Neuronal stem cell (in vitro differentiated cells): ENCODE measurements at regions not wholly inside any gene's neighbourhood (a gene's known extent, or its start where the extent isn't known, plus 50 kb on each side); places are given as distances from the start of the nearest gene placed in this dataset.
"Not testable (repeated sequence)": the region's sequence is repeated elsewhere in the genome, so short reads cannot be mapped to it uniquely, and the experiment has no call there.

ENCODE experiments used
- DNase-seq: peaks from one replicate; pipeline ENCODE4 v3.0.0-alpha.2; 2013; ENCODE audit warnings: low spot score
- H2AFZ ChIP-seq: one replicate; pipeline ENCODE4 v1.6.1; 2013; ENCODE audit warnings: mild to moderate bottlenecking, low read length, inconsistent platforms
- H2AK5ac ChIP-seq: 2 replicates; pipeline ENCODE4 v1.6.1; 2013; ENCODE audit warnings: low read depth, mild to moderate bottlenecking, inconsistent platforms, low read length, moderate library complexity, mixed read lengths
- H2BK120ac ChIP-seq: 2 replicates; pipeline ENCODE4 v1.6.1; 2013; ENCODE audit warnings: low read depth, mild to moderate bottlenecking, inconsistent platforms, low read length, moderate library complexity, mixed read lengths
- H2BK12ac ChIP-seq: one replicate; pipeline ENCODE4 v1.6.1; 2013; ENCODE audit warnings: low read length, inconsistent platforms
- H2BK15ac ChIP-seq: 2 replicates; pipeline ENCODE4 v1.6.1; 2013; ENCODE audit warnings: mild to moderate bottlenecking, low read length, inconsistent platforms, mixed read lengths
- H2BK5ac ChIP-seq: one replicate; pipeline ENCODE4 v1.6.1; 2013; ENCODE audit warnings: inconsistent platforms, mild to moderate bottlenecking, low read length, moderate library complexity
- H3K14ac ChIP-seq: one replicate; pipeline ENCODE4 v1.6.1; 2013; ENCODE audit warnings: low read length, inconsistent platforms
- H3K18ac ChIP-seq: 2 replicates; pipeline ENCODE4 v1.6.1; 2013; ENCODE audit warnings: low read length, inconsistent platforms
- H3K23ac ChIP-seq: 2 replicates; pipeline ENCODE4 v1.6.1; 2013; ENCODE audit warnings: low read depth, mild to moderate bottlenecking, mixed read lengths, low read length, inconsistent platforms; ENCODE audit not compliant: poor library complexity
- H3K27ac ChIP-seq: replicated peaks from 3 replicates; pipeline ENCODE4 v1.5.1; 2013; ENCODE audit warnings: low read length, inconsistent platforms
- H3K27me3 ChIP-seq, 3 experiments: 2 replicates each; pipeline ENCODE4 v1.6.1; 2013; ENCODE audit warnings: low read length in 3 of 3, mild to moderate bottlenecking in 2 of 3, inconsistent platforms in 1 of 3, low read depth in 1 of 3, mixed read lengths in 1 of 3, moderate library complexity in 1 of 3; ENCODE audit not compliant: control insufficient read depth in 3 of 3, insufficient read depth in 3 of 3
- H3K36me3 ChIP-seq, 2 donors: replicated peaks in 1 of 2; 2 replicates each; pipeline ENCODE4 v1.6.1; 2013; ENCODE audit warnings: low read length in 2 of 2; ENCODE audit not compliant: control insufficient read depth in 2 of 2, insufficient read depth in 2 of 2
- H3K4ac ChIP-seq: 2 replicates; pipeline ENCODE4 v1.6.1; 2013; ENCODE audit warnings: inconsistent platforms, mild to moderate bottlenecking, low read length, moderate library complexity
- H3K4me1 ChIP-seq, 2 donors: 1 replicate in 1 of 2; 2 replicates in 1 of 2; pipeline ENCODE4 v1.6.1; 2013; ENCODE audit warnings: low read length in 2 of 2, low read depth in 1 of 2; ENCODE audit not compliant: control insufficient read depth in 2 of 2, insufficient read depth in 1 of 2
- H3K4me2 ChIP-seq: one replicate; pipeline ENCODE4 v1.6.1; 2013; ENCODE audit warnings: mild to moderate bottlenecking, low read length, inconsistent platforms; ENCODE audit not compliant: insufficient read depth, poor library complexity, severe bottlenecking
- H3K4me3 ChIP-seq, 2 donors: 2 replicates each; pipeline ENCODE4 v1.5.1; 2013; ENCODE audit warnings: low read length in 2 of 2, mild to moderate bottlenecking in 2 of 2, inconsistent platforms in 1 of 2, moderate library complexity in 1 of 2
- H3K79me1 ChIP-seq: one replicate; pipeline ENCODE4 v1.6.1; 2013; ENCODE audit warnings: low read depth, mild to moderate bottlenecking, inconsistent platforms, low read length, moderate library complexity
- H3K9ac ChIP-seq: one replicate; pipeline ENCODE4 v1.6.1; 2013; ENCODE audit warnings: mild to moderate bottlenecking, low read depth, low read length, inconsistent platforms; ENCODE audit not compliant: poor library complexity
- H3K9me3 ChIP-seq, 2 donors: replicated peaks in 1 of 2; 2 replicates each; pipeline versions ENCODE3 to v1.6.1; 2013; ENCODE audit warnings: low read length in 2 of 2, mild to moderate bottlenecking in 2 of 2, inconsistent platforms in 1 of 2, low read depth in 1 of 2, mixed read lengths in 1 of 2, moderate library complexity in 1 of 2; ENCODE audit not compliant: control insufficient read depth in 2 of 2, insufficient read depth in 1 of 2
- H4K8ac ChIP-seq: one replicate; pipeline ENCODE4 v1.6.1; 2013; ENCODE audit warnings: low read depth, mild to moderate bottlenecking, inconsistent platforms, low read length, moderate library complexity
- H4K91ac ChIP-seq: one replicate; pipeline ENCODE4 v1.6.1; 2013; ENCODE audit warnings: low read length, low read depth, mild to moderate bottlenecking, inconsistent platforms; ENCODE audit not compliant: poor library complexity
- WGBS, 2 donors: extraction: QIAGEN DNeasy Blood & Tissue Kit; methylation state at CpG; one replicate each; pipeline ENCODE4 v1.1.7; 2013; ENCODE audit warnings: missing lambda C conversion rate in 2 of 2, mixed read lengths in 1 of 2; ENCODE audit not compliant: insufficient read length in 2 of 2, insufficient replicate concordance in 1 of 2; ENCODE audit errors: extremely low coverage in 2 of 2; 5-methylcytosine and 5-hydroxymethylcytosine counted together

DNA sequence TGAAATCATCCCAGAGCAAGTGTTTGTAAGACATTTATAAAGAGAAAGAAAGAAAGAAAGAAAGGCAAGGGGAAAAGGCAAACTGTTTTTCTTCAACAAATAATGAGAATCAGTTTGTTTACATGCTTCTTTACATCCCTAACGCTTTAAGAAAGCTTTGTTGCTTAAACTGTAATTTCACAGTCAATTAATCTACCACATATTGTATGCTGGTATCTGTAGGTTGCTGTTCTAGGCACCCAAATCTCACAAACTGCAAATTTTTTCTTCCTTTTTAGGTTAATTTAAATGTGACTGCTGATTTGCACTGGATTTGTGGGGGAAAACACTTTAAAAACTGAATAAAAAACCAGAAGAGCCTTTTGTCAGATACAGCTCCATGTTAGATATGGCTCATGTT is 384.2 kb downstream of the ATP23 start:
- no peaks in the 10 kb centered on the region for H3K36me3 ChIP-seq
- DNase-seq, result no peak
- H3K18ac ChIP-seq, result no peak overlapping the region
- H3K4me1 ChIP-seq, result no peaks in the 10 kb centered on the region
- no peak overlapping the region for H3K4me3 ChIP-seq
- no peak overlapping the region for H4K91ac ChIP-seq
- H3K14ac ChIP-seq, result no peak overlapping the region
- H2BK12ac ChIP-seq, result no peak overlapping the region
- no peak overlapping the region for H2AK5ac ChIP-seq
- no peak overlapping the region for H3K9ac ChIP-seq
- H3K23ac ChIP-seq, result no peak overlapping the region
- no peak overlapping the region for H4K8ac ChIP-seq
- H3K27ac ChIP-seq, result no peak overlapping the region
- no peaks in the 10 kb centered on the region for H3K79me1 ChIP-seq
- no peak overlapping the region for H3K4ac ChIP-seq
- no peak overlapping the region for H2AFZ ChIP-seq
- no peaks in the 10 kb centered on the region for H3K9me3 ChIP-seq
- H3K4me2 ChIP-seq, result no peak overlapping the region
- H3K27me3 ChIP-seq, result no peaks in the 10 kb centered on the region
- no peak overlapping the region for H2BK5ac ChIP-seq
- no peak overlapping the region for H2BK120ac ChIP-seq
- WGBS, 2 donors, result no CpG with 5 or more reads among the region's 1 CpG
- no peak overlapping the region for H2BK15ac ChIP-seq

DNA sequence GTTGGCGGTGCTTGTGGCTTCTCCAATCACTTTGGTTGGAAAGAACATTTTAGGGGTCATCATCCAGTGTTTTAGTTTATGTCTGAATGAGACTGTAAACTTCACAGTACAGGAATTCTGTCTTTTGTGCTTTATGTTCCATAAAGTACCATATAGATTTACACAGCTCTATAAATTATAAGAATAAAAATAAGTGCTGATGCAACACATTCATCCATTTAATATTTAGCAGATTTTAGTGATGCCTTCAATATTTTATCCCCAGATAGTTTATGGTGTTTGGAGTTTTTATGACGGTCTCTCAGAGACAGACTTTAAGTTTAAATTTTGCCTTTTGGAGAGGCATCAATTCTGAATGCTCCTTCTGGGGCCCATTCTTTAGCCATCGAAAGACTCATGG is 385.2 kb downstream of the ATP23 start:
- Histone ChIP-seq H3K4me1 (no peaks in the 10 kb centered on the region), H2BK12ac (no peak overlapping the region), H4K91ac (no peak overlapping the region), H3K14ac (no peak overlapping the region), H3K23ac (no peak overlapping the region), H3K79me1 (no peaks in the 10 kb centered on the region), H2BK15ac (no peak overlapping the region), H3K9me3 (no peaks in the 10 kb centered on the region), H3K4ac (no peak overlapping the region), H3K4me2 (no peak overlapping the region), H4K8ac (no peak overlapping the region), H3K27ac (no peak overlapping the region), H3K4me3 (no peak overlapping the region), H2AK5ac (no peak overlapping the region), H2BK5ac (no peak overlapping the region), H3K27me3 (no peaks in the 10 kb centered on the region), H3K36me3 (no peaks in the 10 kb centered on the region), H3K18ac (no peak overlapping the region), H2AFZ (no peak overlapping the region), H2BK120ac (no peak overlapping the region), H3K9ac (no peak overlapping the region)
- WGBS, 2 donors, result no CpG with 5 or more reads among the region's 3 CpGs
- no peak for DNase-seq

GRCh38 chr12:58336581-58337242 is 395.3 kb downstream of the ATP23 start:
- DNase-seq, result not testable (repeated sequence)

DNA sequence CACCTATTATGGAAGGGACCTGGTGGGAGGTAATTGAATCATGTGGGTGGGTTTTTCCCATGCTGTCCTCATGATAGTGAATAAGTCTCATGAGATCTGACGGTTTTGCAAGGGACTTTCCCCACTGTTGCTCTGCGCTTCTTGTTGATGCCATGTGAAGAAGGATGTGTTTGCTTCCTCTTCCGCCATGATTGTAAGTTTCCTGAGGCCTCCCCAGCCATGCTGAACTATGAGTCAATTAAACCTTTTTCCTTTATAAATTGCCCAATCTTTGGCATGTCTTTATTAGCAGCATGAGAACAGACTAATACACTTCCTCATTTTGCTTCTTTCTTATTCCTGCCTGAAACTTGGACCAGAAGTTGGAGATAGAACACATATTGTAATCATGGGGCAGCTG is 396.2 kb downstream of the ATP23 start:
- not testable (repeated sequence) for H3K23ac ChIP-seq, DNase-seq, H3K4me3 ChIP-seq, H3K18ac ChIP-seq, H2BK12ac ChIP-seq, H2BK15ac ChIP-seq, H3K4me1 ChIP-seq, H3K79me1 ChIP-seq, H4K91ac ChIP-seq, H3K4ac ChIP-seq, H3K14ac ChIP-seq, H3K9ac ChIP-seq, H3K36me3 ChIP-seq, H2BK5ac ChIP-seq, H2BK120ac ChIP-seq, H3K27ac ChIP-seq, H3K27me3 ChIP-seq, H3K9me3 ChIP-seq, H2AK5ac ChIP-seq, H4K8ac ChIP-seq, H3K4me2 ChIP-seq, H2AFZ ChIP-seq
- WGBS, 2 donors, result no CpG with 5 or more reads among the region's 3 CpGs

More at GRCh38 chr12:58336581-58337242, 395.3 kb downstream of the ATP23 start:
- not testable (repeated sequence) for H3K4me1 ChIP-seq, H2BK5ac ChIP-seq, H4K8ac ChIP-seq, H3K4ac ChIP-seq, H2AFZ ChIP-seq, H3K79me1 ChIP-seq, H3K4me2 ChIP-seq, H4K91ac ChIP-seq, H3K14ac ChIP-seq, H3K18ac ChIP-seq, H2BK15ac ChIP-seq, H3K23ac ChIP-seq, H3K9ac ChIP-seq, H3K27ac ChIP-seq, H2BK12ac ChIP-seq, H3K4me3 ChIP-seq, H2AK5ac ChIP-seq, H2BK120ac ChIP-seq, H3K27me3 ChIP-seq, H3K36me3 ChIP-seq, H3K9me3 ChIP-seq
- no CpG with 5 or more reads among the region's 5 CpGs for WGBS, 2 donors
